Activated CD8-positive, alpha-beta memory T cell treated with anti-CD3 and anti-CD28 coated beads for 1 hour (primary cell): ENCODE measurements at regions not wholly inside any gene's neighbourhood (a gene's known extent, or its start where the extent isn't known, plus 50 kb on each side); places are given as distances from the start of the nearest gene placed in this dataset.

Experiments used
- DNase-seq, 2 donors: peaks; one replicate each; pipeline ENCODE4 v3.0.0-alpha.2; 2020; ENCODE audit warnings: low read depth in 1 of 2; ENCODE audit errors: extremely low read depth in 1 of 2

GRCh38 chr4:27472364-27472763 is 611.7 kb downstream of the STIM2 start:
- no peak for DNase-seq

DNA sequence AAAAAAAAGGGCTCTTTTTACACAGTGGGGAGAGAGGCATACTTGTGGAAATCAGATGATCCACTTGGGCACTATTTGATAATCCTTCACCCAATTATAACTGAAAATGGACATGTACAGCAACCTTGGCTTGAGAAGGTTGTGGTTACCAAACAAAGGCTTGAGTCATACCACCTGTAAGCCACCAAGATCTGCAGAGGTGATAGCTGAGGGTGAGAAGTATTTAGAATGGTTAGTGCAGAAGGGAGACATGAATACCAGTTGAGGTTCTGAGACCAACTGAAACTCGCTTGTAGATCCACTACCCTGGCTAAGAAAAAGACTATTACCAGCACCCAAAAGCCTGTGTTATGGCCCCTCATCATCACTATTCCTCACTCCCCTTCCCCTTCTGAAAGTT is 614.0 kb downstream of the STIM2 start:
- no peak for DNase-seq

GRCh38 chr4:27484216-27484615 is 623.6 kb downstream of the STIM2 start:
- DNase-seq = no peak

DNA sequence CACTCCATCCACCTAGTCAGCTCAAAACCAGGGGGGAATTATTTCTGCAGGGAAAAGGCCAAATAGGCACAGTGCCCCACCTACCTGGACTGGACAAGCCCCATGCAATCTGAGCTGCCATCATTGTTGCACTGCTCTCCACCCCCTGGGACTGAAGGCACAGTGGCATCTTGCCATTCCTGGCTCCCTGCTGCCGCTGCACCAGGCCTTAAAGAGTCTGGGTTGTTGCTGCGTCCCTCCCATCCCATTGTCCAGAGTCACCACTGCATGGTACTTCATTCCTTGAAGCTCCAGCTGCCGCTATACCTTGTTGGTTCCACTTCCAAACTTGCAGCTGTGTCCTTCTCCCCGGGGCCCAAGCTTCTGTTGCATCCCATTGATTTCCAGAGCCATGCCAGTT is 629.7 kb downstream of the STIM2 start:
- no peak for DNase-seq

DNA sequence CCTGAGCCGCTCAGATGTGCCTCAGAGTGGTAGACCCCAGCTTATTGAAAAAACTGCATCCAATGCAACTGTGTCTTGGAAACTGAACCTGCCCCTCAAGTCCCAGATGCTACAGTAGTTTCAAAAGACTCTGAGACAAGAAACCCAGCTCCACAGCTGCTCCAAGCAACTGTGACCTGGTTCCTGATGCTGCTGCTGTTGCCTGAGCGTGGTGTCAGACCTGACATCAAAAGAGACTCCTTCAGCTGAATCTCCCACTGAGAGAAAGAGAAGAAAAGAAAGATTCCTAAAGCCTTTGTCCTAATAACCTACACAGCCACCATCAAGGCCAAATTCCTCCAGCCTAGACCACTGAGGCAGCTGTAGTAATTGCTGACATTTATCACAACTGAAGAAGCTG is 630.1 kb downstream of the STIM2 start:
- no peak for DNase-seq

DNA sequence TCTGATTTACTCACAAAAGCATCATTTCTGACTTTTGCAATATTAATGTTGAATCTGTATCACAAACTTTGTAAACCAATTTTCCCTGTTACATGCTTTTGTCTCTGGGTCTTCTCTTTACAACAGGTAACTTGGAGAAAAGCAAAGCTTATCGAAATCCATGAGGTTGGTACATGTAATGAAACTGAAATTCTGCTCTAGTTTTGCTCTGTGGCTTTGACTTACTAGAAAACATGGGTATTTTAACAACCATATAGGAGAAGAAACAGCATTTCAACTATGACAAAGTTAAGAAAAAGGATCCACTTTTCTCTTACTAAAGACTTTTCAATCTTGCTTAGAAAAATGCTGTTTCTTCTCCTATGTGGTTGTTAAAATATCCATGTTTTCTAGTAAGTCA is 645.8 kb downstream of the STIM2 start:
- DNase-seq = no peak

- DNase-seq = no peak
These were observed 654.1 kb downstream of the STIM2 start for GRCh38 chr4:27514711-27515110.

GRCh38 chr4:27515140-27515539 is 654.5 kb downstream of the STIM2 start:
- no peak for DNase-seq

GRCh38 chr4:27518876-27519275 is 658.2 kb downstream of the STIM2 start:
- DNase-seq = no peak

DNA sequence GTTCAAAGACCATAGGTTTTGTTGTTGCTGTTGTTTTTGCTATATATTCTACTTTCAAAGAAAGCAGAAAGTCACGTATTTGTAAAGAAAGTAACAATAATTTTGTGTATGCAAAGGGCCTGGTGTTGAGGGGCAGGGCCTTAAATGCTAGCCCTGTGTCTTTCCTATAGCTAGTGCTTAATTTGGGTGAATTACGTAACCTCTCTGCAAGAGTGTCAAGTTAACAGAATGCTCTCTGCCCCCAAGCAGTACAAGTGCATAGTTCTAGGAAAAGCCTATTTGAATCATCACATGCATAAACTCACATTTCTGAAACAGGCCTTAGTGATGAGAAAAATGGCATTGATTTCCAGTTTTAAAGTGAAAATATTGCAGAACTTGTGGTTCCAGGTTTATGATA is 663.6 kb downstream of the STIM2 start:
- no peak for DNase-seq

DNA sequence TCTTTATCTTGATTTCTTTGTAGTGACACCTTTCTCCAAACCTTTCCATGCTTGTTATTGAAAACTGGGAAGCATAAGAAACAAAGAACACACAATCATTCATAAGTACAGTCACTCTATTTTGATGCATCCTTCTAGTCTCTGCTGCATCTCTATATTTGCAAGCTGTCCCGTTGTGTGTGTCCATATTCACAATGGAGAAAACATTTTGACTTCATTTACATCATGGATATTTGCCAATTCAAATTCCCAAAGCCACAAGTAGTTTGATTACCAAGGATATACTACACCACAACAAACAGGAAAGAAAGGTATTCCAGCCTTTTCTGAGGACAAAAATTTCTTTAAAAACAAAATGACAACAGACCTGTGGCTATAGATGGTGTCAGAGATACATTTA is 673.8 kb downstream of the STIM2 start:
- DNase-seq = no peak

DNA sequence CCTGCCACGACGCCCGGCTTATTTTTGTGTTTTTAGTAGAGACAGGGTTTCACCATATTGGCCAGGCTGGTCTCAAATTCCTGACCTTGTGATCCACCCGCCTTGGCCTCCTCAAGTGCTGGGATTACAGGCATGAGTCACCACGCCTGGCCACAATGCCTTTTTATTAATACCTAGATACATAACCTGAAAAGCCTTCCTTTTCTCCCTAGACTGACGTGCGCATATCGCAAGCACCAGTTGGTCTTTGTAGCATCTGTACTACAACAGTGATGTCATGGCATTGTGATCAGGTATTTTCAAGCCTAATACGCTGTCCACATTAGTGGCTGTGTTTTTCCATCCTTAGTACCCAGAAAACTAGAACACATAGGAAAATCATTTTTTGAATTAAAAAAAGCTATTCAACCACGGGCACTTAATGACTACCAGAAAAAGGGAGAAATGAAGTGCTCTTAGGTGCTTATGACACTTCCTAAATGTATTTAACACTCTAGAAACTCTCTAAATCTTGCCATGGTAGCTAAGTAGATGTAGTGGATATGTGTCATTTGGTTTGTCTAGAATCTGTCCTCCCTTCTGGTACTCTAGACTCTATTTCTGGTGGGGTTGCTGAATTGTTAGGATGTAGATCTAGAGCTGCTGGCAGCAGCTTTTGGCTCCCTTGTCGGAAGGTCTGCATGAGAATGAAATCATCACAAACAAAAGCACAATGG is 707.8 kb downstream of the STIM2 start:
- DNase-seq = no peak

- DNase-seq = no peak
These were observed 708.3 kb downstream of the STIM2 start for GRCh38 chr4:27568952-27569319.

DNA sequence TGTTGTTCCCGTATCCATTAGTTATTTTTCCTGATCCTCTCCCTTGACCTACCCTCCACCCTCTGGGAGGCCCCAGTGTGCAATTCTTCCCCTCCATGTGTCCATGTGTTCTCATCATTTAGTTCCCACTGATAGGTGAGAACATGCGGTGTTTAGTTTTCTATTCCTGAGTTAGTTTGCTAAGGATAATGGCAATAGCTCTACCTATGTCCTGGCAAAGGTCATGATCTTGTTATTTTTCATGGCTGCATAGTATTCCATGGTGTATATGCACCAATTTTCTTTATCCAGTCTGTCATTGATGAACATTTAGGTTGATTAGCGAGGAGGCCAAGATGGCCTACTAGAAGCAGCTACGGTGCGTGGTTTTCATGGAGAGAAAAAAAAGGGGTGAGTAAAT is 714.1 kb downstream of the STIM2 start:
- DNase-seq = no peak

- no peak for DNase-seq
These were observed 717.3 kb downstream of the STIM2 start for GRCh38 chr4:27577951-27578350.

DNA sequence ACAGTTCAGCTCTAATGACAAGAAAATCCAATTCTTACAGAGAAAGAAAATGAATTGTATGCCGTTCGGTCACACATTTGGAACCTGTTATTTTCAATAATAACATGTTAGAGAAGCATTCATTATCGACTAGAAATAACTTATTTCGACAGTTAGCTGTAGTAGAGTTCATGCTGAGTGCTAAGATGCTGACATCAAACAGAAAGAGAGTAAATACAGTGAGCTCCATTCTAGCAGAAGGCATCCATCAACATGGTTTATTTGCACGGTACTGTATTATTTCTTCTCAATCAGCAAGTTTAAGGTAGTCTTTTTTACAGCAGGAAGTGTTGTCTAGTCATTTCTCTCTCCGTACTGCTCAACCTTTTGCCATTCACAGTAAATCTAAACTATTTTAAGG is 732.1 kb downstream of the STIM2 start:
- no peak for DNase-seq

- DNase-seq = no peak
These were observed 734.3 kb downstream of the STIM2 start for GRCh38 chr4:27594922-27595321.

DNA sequence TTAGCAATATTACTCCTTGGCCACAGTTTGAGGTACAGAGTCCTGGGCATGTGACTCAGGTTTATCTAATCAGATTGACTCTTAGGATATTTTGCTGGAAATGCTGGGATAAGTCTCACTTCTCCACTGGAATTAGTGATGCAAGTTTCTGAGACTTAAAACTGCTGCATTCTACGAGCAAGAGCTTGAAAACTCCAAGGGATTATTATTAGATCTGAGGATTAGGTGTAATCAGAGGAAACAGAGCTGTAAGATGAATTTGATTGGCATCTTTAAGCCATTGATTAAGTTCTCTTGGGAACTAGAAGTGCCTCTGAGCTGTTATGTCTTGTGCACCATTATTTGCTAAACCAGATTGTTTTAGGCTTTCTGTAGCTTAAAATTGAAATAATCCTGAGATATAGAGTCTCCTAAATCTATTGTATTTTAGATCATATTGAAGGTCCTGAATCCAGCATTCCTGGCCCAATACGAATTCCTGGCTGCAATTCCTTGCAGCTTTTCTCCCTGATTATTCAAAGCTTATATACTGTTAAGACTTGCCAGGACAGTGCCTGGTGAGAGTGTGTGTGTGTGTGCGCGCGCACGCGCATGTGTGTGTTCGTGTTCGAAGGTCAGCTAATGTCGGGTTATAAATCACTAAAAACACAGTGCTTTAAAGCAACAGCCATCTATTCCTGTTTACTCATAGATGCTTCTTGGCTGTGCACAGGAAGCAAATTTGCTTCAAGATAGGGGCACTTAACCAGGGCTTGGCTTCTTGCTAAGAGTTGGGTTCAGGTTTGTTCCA is 735.1 kb downstream of the STIM2 start:
- DNase-seq = no peak

- no peak for DNase-seq
These were observed 741.5 kb downstream of the STIM2 start for GRCh38 chr4:27602172-27602571.

DNA sequence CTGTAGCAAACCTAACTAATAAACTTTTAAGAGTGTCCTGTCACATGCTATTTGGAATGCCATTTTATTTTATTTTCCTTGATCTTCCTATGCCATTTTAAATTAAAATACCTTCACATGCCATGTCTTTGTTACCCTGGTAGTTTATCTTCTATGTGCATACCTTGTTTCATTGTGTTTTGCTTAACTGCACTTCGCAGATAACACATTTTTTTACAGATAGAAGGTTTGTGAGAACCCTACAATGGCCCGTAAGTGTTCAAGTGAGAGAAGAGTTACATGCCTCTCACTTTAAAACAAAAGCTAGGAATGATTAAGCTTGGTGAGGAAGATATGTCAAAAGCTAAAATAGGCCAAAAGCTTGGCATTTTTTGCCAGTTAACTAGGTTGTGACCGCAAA is 744.1 kb downstream of the STIM2 start:
- DNase-seq = no peak

GRCh38 chr4:27616166-27616565 is 755.5 kb downstream of the STIM2 start:
- DNase-seq = no peak

DNA sequence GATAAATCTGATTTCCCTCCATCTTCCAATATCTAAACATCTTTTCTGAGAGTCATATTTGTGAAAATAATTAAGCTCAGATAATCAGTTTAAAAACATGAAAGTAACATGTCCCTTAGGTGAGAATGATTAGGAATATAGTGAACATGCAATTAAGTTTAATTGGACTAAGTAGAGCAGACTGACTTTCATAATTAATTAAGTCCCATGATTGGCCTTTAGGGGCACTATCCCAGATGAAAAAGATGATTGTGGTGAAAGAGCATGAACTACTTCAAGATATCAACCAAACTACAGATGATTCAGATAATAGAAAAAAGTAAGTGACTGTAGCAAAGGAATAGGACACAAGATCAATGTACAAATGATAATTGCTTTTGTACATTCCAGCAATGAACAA is 758.8 kb downstream of the STIM2 start:
- DNase-seq = no peak

DNA sequence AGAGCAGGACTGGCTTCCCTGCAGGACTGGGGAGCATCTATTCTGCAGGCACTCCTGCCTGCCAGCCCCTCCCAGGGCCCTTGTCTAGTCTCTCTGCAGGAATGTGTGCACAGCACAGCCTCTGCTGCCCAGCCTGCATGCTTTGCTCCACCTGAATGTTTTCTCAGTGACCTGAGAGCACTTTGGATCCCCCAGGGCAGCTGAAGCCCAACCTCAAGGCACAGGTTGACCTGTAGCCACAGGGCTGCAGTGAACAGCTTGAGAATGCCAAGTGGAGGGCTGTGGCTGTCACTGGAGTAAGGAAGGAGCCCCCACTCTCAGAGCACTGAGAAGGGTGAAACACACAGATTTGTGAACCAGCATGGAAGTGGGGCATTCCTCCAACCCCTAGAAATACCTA is 760.2 kb downstream of the STIM2 start:
- DNase-seq = no peak
